ENCODE measurements at regions not wholly inside any gene's neighbourhood (a gene's known extent, or its start where the extent isn't known, plus 50 kb on each side); places are given as distances from the start of the nearest gene placed in this dataset.

GRCh38 chr5:147998704-147999103 lies 65.1 kb upstream of the SPINK5 start:
- intact Hi-C loops (cut with micrococcal nuclease; ENCODE audit: unreplicated experiment) (no loop called here), in situ Hi-C loops (cut with HindIII; ENCODE audit: low pct_unique_long_range_greater_than_20kb, low sequenced_read_pairs) (no loop called here)
- POLR2A ChIA-PET, result no interaction called here
- Histone ChIP-seq H3K27ac (ENCODE audit: low read length) (no peak overlapping the region), H3K4me3 (ENCODE audit: low read depth in 2 of 2, low read length in 2 of 2) (no peak overlapping the region), H3K4me1 (ENCODE audit: control insufficient read depth, insufficient read depth, low read length) (no peaks in the 10 kb centered on the region), H3K9me3 (ENCODE audit: control insufficient read depth, insufficient read depth, low read depth, low read length) (no peaks in the 10 kb centered on the region), H3K36me3 (ENCODE audit: control insufficient read depth, insufficient read depth, low read length) (no peaks in the 10 kb centered on the region), H3K27me3 (ENCODE audit: control insufficient read depth, insufficient read depth, low read length) (no peaks in the 10 kb centered on the region)
- DNase-seq (ENCODE audit: low read depth, low spot score) (no peak), ATAC-seq (no peak)
- no TSS peak for BruUV-seq (replicated peaks)
- CTCF ChIA-PET, result no interaction called here
- TF ChIP-seq POLR2AphosphoS5 (IDR thresholded peaks at IDR 0.05; ENCODE audit: low read depth, low read length) (no peak), SIN3A (IDR thresholded peaks at IDR 0.05; ENCODE audit: borderline replicate concordance, insufficient read depth, low read depth, low read length) (no peak), CTCF (IDR thresholded peaks at IDR 0.05) (no peak), REST (IDR thresholded peaks at IDR 0.05; ENCODE audit: insufficient read depth in 1 of 2, low read depth in 2 of 2, low read length in 1 of 2) (no peak)

GRCh38 chr5:147997486-147997885 lies 66.3 kb upstream of the SPINK5 start:
- in situ Hi-C loops (cut with HindIII; ENCODE audit: low pct_unique_long_range_greater_than_20kb, low sequenced_read_pairs), result no loop called here

More at GRCh38 chr5:147997486-147997885, 66.3 kb upstream of the SPINK5 start:
- TF ChIP-seq SIN3A (IDR thresholded peaks at IDR 0.05; ENCODE audit: borderline replicate concordance, insufficient read depth, low read depth, low read length) (no peak), CTCF (IDR thresholded peaks at IDR 0.05) (no peak), REST (IDR thresholded peaks at IDR 0.05; ENCODE audit: insufficient read depth in 1 of 2, low read depth in 2 of 2, low read length in 1 of 2) (no peak), POLR2AphosphoS5 (IDR thresholded peaks at IDR 0.05; ENCODE audit: low read depth, low read length) (no peak), TCF7L2 (IDR thresholded peaks at IDR 0.05; ENCODE audit: low read depth, low read length) (no peak)
- H3K36me3 ChIP-seq (ENCODE audit: control insufficient read depth, insufficient read depth, low read length), result no peaks in the 10 kb centered on the region
- POLR2A ChIA-PET, result no interaction called here
- no peaks in the 10 kb centered on the region for H3K4me1 ChIP-seq (ENCODE audit: control insufficient read depth, insufficient read depth, low read length)
- BruUV-seq (replicated peaks), result no TSS peak
- no peak for ATAC-seq
- H3K27ac ChIP-seq (ENCODE audit: low read length), result no peak overlapping the region
- intact Hi-C loops (cut with micrococcal nuclease; ENCODE audit: unreplicated experiment), result no loop called here
- H3K9me3 ChIP-seq (ENCODE audit: control insufficient read depth, insufficient read depth, low read depth, low read length), result no peaks in the 10 kb centered on the region
- CTCF ChIA-PET, result no interaction called here
- no peak overlapping the region for H3K4me3 ChIP-seq (ENCODE audit: low read depth in 2 of 2, low read length in 2 of 2)
- H3K27me3 ChIP-seq (ENCODE audit: control insufficient read depth, insufficient read depth, low read length), result no peaks in the 10 kb centered on the region
- DNase-seq (ENCODE audit: low read depth, low spot score), result no peak
